GM19463 (cell line): ENCODE measurements at regions not wholly inside any gene's neighbourhood (a gene's known extent, or its start where the extent isn't known, plus 50 kb on each side); places are given as distances from the start of the nearest gene placed in this dataset.
"Not testable (repeated sequence)": the region's sequence is repeated elsewhere in the genome, so short reads cannot be mapped to it uniquely, and the experiment has no call there.

Experiments
- ATAC-seq: cut with Tn5 transposase; IDR thresholded peaks from one replicate; pipeline ENCODE4 v1.9.1; 2021; ENCODE audit warnings: mild to moderate bottlenecking, moderate library complexity; ENCODE audit not compliant: unreplicated experiment

- no peak for ATAC-seq
Observed at GRCh38 chr6:160804639-160805038, 102.6 kb downstream of the PLG start.

GRCh38 chr6:160808263-160808662 lies 106.2 kb downstream of the PLG start:
- no peak for ATAC-seq

GRCh38 chr6:160810238-160810637 lies 108.2 kb downstream of the PLG start:
- ATAC-seq, result no peak

GRCh38 chr6:160812097-160812496 lies 110.1 kb downstream of the PLG start:
- no peak for ATAC-seq

GRCh38 chr6:160818934-160819333 lies 116.9 kb downstream of the PLG start:
- no peak for ATAC-seq

GRCh38 chr6:160820661-160821060 lies 118.6 kb downstream of the PLG start:
- not testable (repeated sequence) for ATAC-seq

GRCh38 chr6:160831739-160832138 lies 129.7 kb downstream of the PLG start:
- ATAC-seq, result no peak

GRCh38 chr6:160832422-160832821 lies 130.4 kb downstream of the PLG start:
- ATAC-seq, result no peak

GRCh38 chr6:160837146-160837545 lies 135.1 kb downstream of the PLG start:
- no peak for ATAC-seq

- ATAC-seq, result no peak
Observed at GRCh38 chr6:160851031-160851430, 140.5 kb upstream of the MAP3K4 start.

GRCh38 chr6:160853946-160854345 lies 137.6 kb upstream of the MAP3K4 start:
- no peak for ATAC-seq

GRCh38 chr6:160858886-160859285 lies 132.7 kb upstream of the MAP3K4 start:
- no peak for ATAC-seq

- ATAC-seq, result no peak
Observed at GRCh38 chr6:160859822-160860221, 131.7 kb upstream of the MAP3K4 start.

- no peak for ATAC-seq
Observed at GRCh38 chr6:160861824-160862223, 129.7 kb upstream of the MAP3K4 start.

- ATAC-seq, result no peak
Observed at GRCh38 chr6:160863782-160864181, 127.8 kb upstream of the MAP3K4 start.

GRCh38 chr6:160871320-160871719 lies 120.2 kb upstream of the MAP3K4 start:
- ATAC-seq, result no peak

- ATAC-seq, result no peak
Observed at GRCh38 chr6:160881148-160881808, 110.3 kb upstream of the MAP3K4 start.

GRCh38 chr6:160882006-160882405 lies 109.6 kb upstream of the MAP3K4 start:
- no peak for ATAC-seq

- no peak for ATAC-seq
Observed at GRCh38 chr6:160882791-160883279, 108.7 kb upstream of the MAP3K4 start.

- ATAC-seq, result no peak
Observed at GRCh38 chr6:160883560-160883959, 108.0 kb upstream of the MAP3K4 start.

GRCh38 chr6:160883999-160884398 lies 107.6 kb upstream of the MAP3K4 start:
- ATAC-seq, result no peak

- not testable (repeated sequence) for ATAC-seq
Observed at GRCh38 chr6:160889148-160889547, 102.4 kb upstream of the MAP3K4 start.

- ATAC-seq, result no peak
Observed at GRCh38 chr6:160891690-160892089, 99.9 kb upstream of the MAP3K4 start.
